Pancreas (tissue), 10 donors: ENCODE measurements at regions not wholly inside any gene's neighbourhood (a gene's known extent, or its start where the extent isn't known, plus 50 kb on each side); places are given as distances from the start of the nearest gene placed in this dataset.

Experiments
- ATAC-seq, 4 donors: fragments of 200-7000 bp; cut with Tn5 transposase; one replicate each; pipeline versions ENCODE4 v1.8.0 to v1.9.1; 2020; ENCODE audit warnings: mild to moderate bottlenecking in 4 of 4, moderate library complexity in 4 of 4
- DNase-seq, 6 donors: peaks; one replicate each; pipeline ENCODE4 v3.0.0-alpha.2; 2020
- FAIRE-seq: peaks from 2 replicates; lab custom pipeline; 2012; peaks lifted over from hg19 to GRCh38; lab: Jason Lieb, UNC
- H3K27ac ChIP-seq, 4 donors: fragments of 200-600 bp; sonication (generic); 1 replicate in 3 of 4; 2 replicates in 1 of 4; pipeline versions ENCODE4 v1.5.0 to v1.8.0; 2020
- H3K27me3 ChIP-seq, 4 donors: fragments of 200-600 bp; one replicate each; pipeline ENCODE4 v1.8.0; 2021
- H3K36me3 ChIP-seq, 3 donors: fragments of 200-600 bp; sonication (generic) in 1 of 3; one replicate each; pipeline versions ENCODE4 v1.5.0 to v1.8.0; 2020 to 2021
- H3K4me1 ChIP-seq, 3 donors: fragments of 200-600 bp; one replicate each; pipeline ENCODE4 v1.8.0; 2021
- H3K4me3 ChIP-seq, 4 donors: fragments of 200-600 bp; sonication (generic) in 2 of 4; one replicate each; pipeline versions ENCODE4 v1.5.0 to v1.8.0; 2020 to 2021
- H3K9me3 ChIP-seq, 4 donors: fragments of 200-600 bp; one replicate each; pipeline ENCODE4 v1.8.0; 2021
- WGBS, 2 donors: extraction: QIAGEN DNeasy Blood & Tissue Kit; methylation state at CpG; one replicate each; pipeline ENCODE4 v1.1.7; 2013; 5-methylcytosine and 5-hydroxymethylcytosine counted together
- intact Hi-C, 3 donors: fragments of 100-400 bp; cut with DNase I; formaldehyde crosslinking; loops; one replicate each; pipeline versions ENCODE4 v1.11.1 to v1.14.2; 2022
- TF ChIP-seq, protein P1 (sequence below), 4 donors: fragments of 200-600 bp; sonication (generic) in 3 of 4; IDR thresholded peaks; one replicate each; pipeline versions ENCODE4 v1.5.0 to v1.8.0; 2021; ENCODE audit warnings: antibody characterized with exemption in 4 of 4
- donor health status: healthy with polysubstance abuse.
- donor health status: DM: no; HTN: no; CAD: no; lungs with moderate emphysema.
- donor health status: DM: no; HTN: no; CAD: no.
- donor health status: control.
- donor health status: control.
- donor health status: Bipolar disorder and iron deficiency.
- donor health status: DM: yes; HTN: yes; CAD: no.
- donor health status: DM: no; HTN: no; CAD: no.
- donor health status: DM: no; HTN: no; CAD: no.
- donor health status: DM: yes; HTN: yes; CAD: no.

- Histone ChIP-seq H3K4me1 (peaks cover 19 to 26% (median 23%) of the 10 kb centered on the region in 3 donors), H3K4me3 (no peak overlapping the region), H3K27ac (peak overlapping the region in 1 of 4 donors; percentile 36), H3K36me3 (no peaks in the 10 kb centered on the region), H3K9me3 (no peaks in the 10 kb centered on the region), H3K27me3 (no peaks in the 10 kb centered on the region)
- ATAC-seq (no peak), FAIRE-seq (no peak), DNase-seq (peak in 1 of 6 donors; percentile 48)
- TF ChIP-seq, protein P1, sequence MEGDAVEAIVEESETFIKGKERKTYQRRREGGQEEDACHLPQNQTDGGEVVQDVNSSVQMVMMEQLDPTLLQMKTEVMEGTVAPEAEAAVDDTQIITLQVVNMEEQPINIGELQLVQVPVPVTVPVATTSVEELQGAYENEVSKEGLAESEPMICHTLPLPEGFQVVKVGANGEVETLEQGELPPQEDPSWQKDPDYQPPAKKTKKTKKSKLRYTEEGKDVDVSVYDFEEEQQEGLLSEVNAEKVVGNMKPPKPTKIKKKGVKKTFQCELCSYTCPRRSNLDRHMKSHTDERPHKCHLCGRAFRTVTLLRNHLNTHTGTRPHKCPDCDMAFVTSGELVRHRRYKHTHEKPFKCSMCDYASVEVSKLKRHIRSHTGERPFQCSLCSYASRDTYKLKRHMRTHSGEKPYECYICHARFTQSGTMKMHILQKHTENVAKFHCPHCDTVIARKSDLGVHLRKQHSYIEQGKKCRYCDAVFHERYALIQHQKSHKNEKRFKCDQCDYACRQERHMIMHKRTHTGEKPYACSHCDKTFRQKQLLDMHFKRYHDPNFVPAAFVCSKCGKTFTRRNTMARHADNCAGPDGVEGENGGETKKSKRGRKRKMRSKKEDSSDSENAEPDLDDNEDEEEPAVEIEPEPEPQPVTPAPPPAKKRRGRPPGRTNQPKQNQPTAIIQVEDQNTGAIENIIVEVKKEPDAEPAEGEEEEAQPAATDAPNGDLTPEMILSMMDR (IDR thresholded peaks at IDR 0.05): no peak
- intact Hi-C loops: no loop called here
- 96 to 97% methylated on average over 9 of the region's 9 CpGs for WGBS, 2 donors
These were observed 68.8 kb upstream of the INSIG1 start for GRCh38 chr7:155228894-155229293.

GRCh38 chr7:155229548-155230168 is 68.0 kb upstream of the INSIG1 start:
- no peaks in the 10 kb centered on the region for H3K27me3 ChIP-seq
- TF ChIP-seq, protein P1 (IDR thresholded peaks at IDR 0.05): no peak
- WGBS, 2 donors: 73 to 78% methylated on average over 14 of the region's 14 CpGs
- peaks cover 19 to 26% (median 23%) of the 10 kb centered on the region in 3 donors for H3K4me1 ChIP-seq
- ATAC-seq (no peak), DNase-seq (no peak), FAIRE-seq (no peak)
- H3K27ac ChIP-seq: peak overlapping the region; percentile 35 to 61 (median 43)
- intact Hi-C loops: no loop called here
- no peaks in the 10 kb centered on the region for H3K36me3 ChIP-seq
- no peaks in the 10 kb centered on the region for H3K9me3 ChIP-seq
- H3K4me3 ChIP-seq: no peak overlapping the region

GRCh38 chr7:155230169-155230593 is 67.5 kb upstream of the INSIG1 start:
- peak; percentile 15 to 64 (median 38) for ATAC-seq
- Histone ChIP-seq H3K4me1 (peaks cover 18 to 29% (median 21%) of the 10 kb centered on the region in 3 donors), H3K4me3 (no peak overlapping the region), H3K27ac (peak overlapping the region; percentile 35 to 61 (median 43)), H3K27me3 (no peaks in the 10 kb centered on the region), H3K36me3 (no peaks in the 10 kb centered on the region), H3K9me3 (no peaks in the 10 kb centered on the region)
- intact Hi-C loops: no loop called here
- DNase-seq: peak in 4 of 6 donors; percentile 24 to 69 (median 65)
- WGBS, 2 donors: 62 to 78% methylated on average over 11 of the region's 11 CpGs
- no peak for FAIRE-seq
- TF ChIP-seq, protein P1 (IDR thresholded peaks at IDR 0.05): no peak

- TF ChIP-seq, protein P1 (IDR thresholded peaks at IDR 0.05): no peak
- DNase-seq: peak in 1 of 6 donors; percentile 30
These were observed 66.4 kb upstream of the INSIG1 start for GRCh38 chr7:155231241-155231800.

DNA sequence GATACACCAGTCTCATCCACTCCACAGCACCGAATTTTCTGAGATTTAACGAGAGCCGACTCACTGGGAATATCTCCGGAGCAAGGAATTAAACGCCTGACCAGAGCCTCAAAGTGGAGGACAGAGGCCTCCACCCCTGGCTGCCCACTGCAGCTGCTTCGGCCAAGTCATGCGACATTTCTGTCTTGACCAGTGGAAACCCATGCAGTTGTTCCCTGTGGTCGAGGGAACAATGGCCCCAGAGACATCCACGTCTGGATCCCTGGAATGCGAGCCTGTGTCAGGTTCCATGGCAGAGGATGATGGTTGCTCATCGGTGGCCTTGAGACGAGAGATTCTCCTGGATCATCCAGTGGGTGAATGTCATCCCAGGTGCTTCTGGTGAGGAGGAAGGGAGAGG is 65.7 kb upstream of the INSIG1 start:
- no peak overlapping the region for H3K4me3 ChIP-seq
- intact Hi-C loops: no loop called here
- no peak for DNase-seq
- no peaks in the 10 kb centered on the region for H3K9me3 ChIP-seq
- H3K36me3 ChIP-seq: no peaks in the 10 kb centered on the region
- ATAC-seq: no peak
- no peak for FAIRE-seq
- no peaks in the 10 kb centered on the region for H3K27me3 ChIP-seq
- peaks cover 18 to 30% (median 23%) of the 10 kb centered on the region in 3 donors for H3K4me1 ChIP-seq
- TF ChIP-seq, protein P1 (IDR thresholded peaks at IDR 0.05): no peak
- H3K27ac ChIP-seq: no peak overlapping the region
- 95 to 96% methylated on average over 12 of the region's 12 CpGs for WGBS, 2 donors

More at GRCh38 chr7:155231241-155231800, 66.4 kb upstream of the INSIG1 start:
- intact Hi-C loops: no loop called here
- Histone ChIP-seq H3K27me3 (no peaks in the 10 kb centered on the region), H3K27ac (no peak overlapping the region), H3K9me3 (no peaks in the 10 kb centered on the region), H3K36me3 (no peaks in the 10 kb centered on the region), H3K4me3 (no peak overlapping the region), H3K4me1 (peaks cover 18 to 30% (median 23%) of the 10 kb centered on the region in 3 donors)
- ATAC-seq (no peak), FAIRE-seq (no peak)
- 93 to 94% methylated on average over 25 of the region's 25 CpGs for WGBS, 2 donors
